Psoas muscle (tissue), 7 donors: ENCODE measurements at regions not wholly inside any gene's neighbourhood (a gene's known extent, or its start where the extent isn't known, plus 50 kb on each side); places are given as distances from the start of the nearest gene placed in this dataset.

Experiments
- ATAC-seq, 4 donors: fragments of 200-7000 bp; cut with Tn5 transposase; one replicate each; pipeline ENCODE4 v1.9.1; 2020; ENCODE audit warnings: moderate library complexity in 3 of 4, mild to moderate bottlenecking in 2 of 4
- DNase-seq, 2 donors: peaks; one replicate each; pipeline ENCODE4 v3.0.0-alpha.2; 2020
- H3K27ac ChIP-seq: fragments of 200-600 bp; one replicate; pipeline ENCODE4 v1.8.0; 2022
- H3K27me3 ChIP-seq, 3 donors: fragments of 200-600 bp in 1 of 3; one replicate each; pipeline versions ENCODE4 v1.6.1 to v1.8.0; 2013 to 2022; ENCODE audit warnings: low read length in 2 of 3, mild to moderate bottlenecking in 2 of 3, moderate library complexity in 1 of 3; ENCODE audit not compliant: insufficient read depth in 3 of 3
- H3K36me3 ChIP-seq, 2 donors: fragments of 200-600 bp in 1 of 2; one replicate each; pipeline versions ENCODE4 v1.6.1 to v1.8.0; 2013 to 2022; ENCODE audit warnings: low read depth in 1 of 2, mild to moderate bottlenecking in 1 of 2, moderate library complexity in 1 of 2; ENCODE audit not compliant: insufficient read depth in 1 of 2
- H3K4me1 ChIP-seq: fragments of 200-600 bp; one replicate; pipeline ENCODE4 v1.8.0; 2022
- H3K4me3 ChIP-seq: fragments of 200-600 bp; one replicate; pipeline ENCODE4 v1.8.0; 2022; ENCODE audit warnings: mild to moderate bottlenecking
- H3K9me3 ChIP-seq: fragments of 200-600 bp; one replicate; pipeline ENCODE4 v1.8.0; 2022
- WGBS, 3 donors: extraction: QIAGEN DNeasy Blood & Tissue Kit; methylation state at CpG; one replicate each; pipeline versions ENCODE4 v1.1.6 to v1.1.7; 2013; 5-methylcytosine and 5-hydroxymethylcytosine counted together
- intact Hi-C, 2 donors: fragments of 100-400 bp; cut with DNase I; formaldehyde crosslinking; loops; one replicate each; pipeline versions ENCODE4 v1.11.0 to v1.14.2; 2022
- TF ChIP-seq, protein P1 (sequence below): fragments of 200-600 bp; IDR thresholded peaks from one replicate; pipeline ENCODE4 v1.8.0; 2022; ENCODE audit warnings: antibody characterized with exemption
- donor health status: healthy with polysubstance abuse.
- donor health status: DM: no; HTN: no; CAD: no; lungs with moderate emphysema.
- donor health status: Bipolar disorder and iron deficiency.
- donor health status: healthy.
- donor health status: DM: yes; HTN: yes; CAD: no.
- donor health status: DM: no; HTN: no; CAD: no.
- donor health status: DM: yes; HTN: yes; CAD: no.

DNA sequence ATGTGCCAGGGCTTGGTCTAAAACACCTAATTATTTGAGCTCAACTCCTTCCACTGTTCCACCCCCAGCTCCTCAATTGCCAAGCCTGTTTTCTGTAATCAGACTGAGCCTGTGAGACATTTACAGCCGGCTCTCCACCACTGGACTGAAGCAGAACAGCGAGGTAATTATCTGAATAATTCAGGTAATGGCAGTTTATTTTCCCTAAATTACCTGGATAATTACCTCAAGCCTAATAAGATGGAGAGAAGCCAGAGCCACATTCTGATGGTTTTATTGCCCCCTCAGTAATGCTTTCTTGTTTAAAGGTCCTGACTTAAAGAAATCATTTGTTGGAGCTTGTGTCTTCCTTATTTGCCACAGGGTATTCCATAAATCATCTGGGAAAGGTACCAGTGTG lies 64.2 kb downstream of the FZD4 start:
- DNase-seq (no peak), ATAC-seq (no peak)
- Histone ChIP-seq H3K36me3 (no peaks in the 10 kb centered on the region), H3K27me3 (no peaks in the 10 kb centered on the region), H3K4me3 (no peak overlapping the region), H3K27ac (no peak overlapping the region), H3K4me1 (no peaks in the 10 kb centered on the region), H3K9me3 (no peaks in the 10 kb centered on the region)
- TF ChIP-seq, protein P1, sequence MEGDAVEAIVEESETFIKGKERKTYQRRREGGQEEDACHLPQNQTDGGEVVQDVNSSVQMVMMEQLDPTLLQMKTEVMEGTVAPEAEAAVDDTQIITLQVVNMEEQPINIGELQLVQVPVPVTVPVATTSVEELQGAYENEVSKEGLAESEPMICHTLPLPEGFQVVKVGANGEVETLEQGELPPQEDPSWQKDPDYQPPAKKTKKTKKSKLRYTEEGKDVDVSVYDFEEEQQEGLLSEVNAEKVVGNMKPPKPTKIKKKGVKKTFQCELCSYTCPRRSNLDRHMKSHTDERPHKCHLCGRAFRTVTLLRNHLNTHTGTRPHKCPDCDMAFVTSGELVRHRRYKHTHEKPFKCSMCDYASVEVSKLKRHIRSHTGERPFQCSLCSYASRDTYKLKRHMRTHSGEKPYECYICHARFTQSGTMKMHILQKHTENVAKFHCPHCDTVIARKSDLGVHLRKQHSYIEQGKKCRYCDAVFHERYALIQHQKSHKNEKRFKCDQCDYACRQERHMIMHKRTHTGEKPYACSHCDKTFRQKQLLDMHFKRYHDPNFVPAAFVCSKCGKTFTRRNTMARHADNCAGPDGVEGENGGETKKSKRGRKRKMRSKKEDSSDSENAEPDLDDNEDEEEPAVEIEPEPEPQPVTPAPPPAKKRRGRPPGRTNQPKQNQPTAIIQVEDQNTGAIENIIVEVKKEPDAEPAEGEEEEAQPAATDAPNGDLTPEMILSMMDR = no peak
- intact Hi-C loops = no loop called here
- 75 to 81% (median 81%) methylated on average over 2 of the region's 2 CpGs for WGBS, 3 donors

DNA sequence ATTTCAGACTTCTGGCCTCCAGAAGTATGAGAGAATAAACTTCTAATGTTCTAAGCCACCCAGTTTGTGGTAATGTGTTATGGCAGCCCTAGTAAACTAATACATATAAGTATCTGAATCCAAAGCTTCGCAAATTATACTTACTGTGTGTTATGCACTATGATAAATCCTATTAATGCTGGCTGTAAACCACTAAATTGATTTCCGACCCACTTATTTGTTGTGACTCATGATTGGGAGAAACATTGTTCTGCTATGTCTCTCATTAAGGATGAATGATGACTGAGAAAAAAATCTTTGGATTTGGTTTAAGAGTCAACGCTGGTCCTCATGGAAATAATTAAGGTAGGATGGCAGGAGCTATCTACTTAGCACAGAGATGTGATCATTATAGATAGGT lies 62.0 kb downstream of the FZD4 start:
- WGBS, 3 donors = 82 to 88% (median 83%) methylated on average over 3 of the region's 3 CpGs
- ATAC-seq (no peak), DNase-seq (no peak)
- no peak overlapping the region for H3K4me3 ChIP-seq
- H3K4me1 ChIP-seq = no peaks in the 10 kb centered on the region
- TF ChIP-seq, protein P1 = no peak
- no peak overlapping the region for H3K27ac ChIP-seq
- no peaks in the 10 kb centered on the region for H3K27me3 ChIP-seq
- H3K36me3 ChIP-seq = no peaks in the 10 kb centered on the region
- H3K9me3 ChIP-seq = no peaks in the 10 kb centered on the region
- intact Hi-C loops = no loop called here
